ENCODE measurements at regions not wholly inside any gene's neighbourhood (a gene's known extent, or its start where the extent isn't known, plus 50 kb on each side); places are given as distances from the start of the nearest gene placed in this dataset.

GRCh38 chr4:30839583-30840520 lies 119.7 kb downstream of the PCDH7 start:
- ATAC-seq (ENCODE audit: poor library complexity) = no peak
- Histone ChIP-seq H3K36me3 (ENCODE audit: insufficient read depth, low read length) (no peaks in the 10 kb centered on the region), H3K27ac (ENCODE audit: low read depth in 1 of 2, low read length in 2 of 2) (no peak overlapping the region), H3K4me1 (ENCODE audit: insufficient read depth, low read length) (no peaks in the 10 kb centered on the region), H3K9me3 (ENCODE audit: control insufficient read depth in 1 of 2, insufficient read depth in 1 of 2, low read length in 2 of 2) (no peaks in the 10 kb centered on the region), H3K27me3 (ENCODE audit: control insufficient read depth in 1 of 2, insufficient read depth in 2 of 2, low read length in 2 of 2) (no peaks in the 10 kb centered on the region), H3K4me3 (ENCODE audit: low read length) (no peak overlapping the region)
- no peak for TF ChIP-seq CTCF (IDR thresholded peaks at IDR 0.05)
- Mint-ChIP-seq H3K27me3 (no peaks in the 10 kb centered on the region), H3K4me3 (no peak overlapping the region), H3K9me3 (peaks cover 11% of the 10 kb centered on the region), H3K36me3 (ENCODE audit: low read depth) (no peaks in the 10 kb centered on the region), H3K27ac (no peak overlapping the region), H3K4me1 (ENCODE audit: low read depth) (no peaks in the 10 kb centered on the region)
- DNase-seq = no peak
- ChIA-PET POLR2A (no interaction called here), CTCF (no interaction called here)
- intact Hi-C loops (cut with DNase I, micrococcal nuclease) = no loop called here

GRCh38 chr4:30840571-30840970 lies 120.4 kb downstream of the PCDH7 start:
- Histone ChIP-seq H3K36me3 (ENCODE audit: insufficient read depth, low read length) (no peaks in the 10 kb centered on the region), H3K4me1 (ENCODE audit: insufficient read depth, low read length) (no peaks in the 10 kb centered on the region), H3K27ac (ENCODE audit: low read depth in 1 of 2, low read length in 2 of 2) (no peak overlapping the region), H3K9me3 (ENCODE audit: control insufficient read depth in 1 of 2, insufficient read depth in 1 of 2, low read length in 2 of 2) (no peaks in the 10 kb centered on the region), H3K4me3 (ENCODE audit: low read length) (no peak overlapping the region), H3K27me3 (ENCODE audit: control insufficient read depth in 1 of 2, insufficient read depth in 2 of 2, low read length in 2 of 2) (no peaks in the 10 kb centered on the region)
- Mint-ChIP-seq H3K27ac (no peak overlapping the region), H3K9me3 (peaks cover 11% of the 10 kb centered on the region), H3K4me1 (ENCODE audit: low read depth) (no peaks in the 10 kb centered on the region), H3K27me3 (no peaks in the 10 kb centered on the region), H3K36me3 (ENCODE audit: low read depth) (no peaks in the 10 kb centered on the region), H3K4me3 (no peak overlapping the region)
- intact Hi-C loops (cut with DNase I, micrococcal nuclease) = no loop called here
- ATAC-seq (ENCODE audit: poor library complexity) = no peak
- DNase-seq = no peak
- ChIA-PET CTCF (no interaction called here), POLR2A (no interaction called here)
- no peak for TF ChIP-seq CTCF (IDR thresholded peaks at IDR 0.05)

- no peaks in the 10 kb centered on the region for H3K36me3 ChIP-seq (ENCODE audit: insufficient read depth, low read length)
- ChIA-PET POLR2A (no interaction called here), CTCF (no interaction called here)
- H3K27me3 ChIP-seq (ENCODE audit: control insufficient read depth in 1 of 2, insufficient read depth in 2 of 2, low read length in 2 of 2) = no peaks in the 10 kb centered on the region
- H3K27ac ChIP-seq (ENCODE audit: low read depth in 1 of 2, low read length in 2 of 2) = no peak overlapping the region
- no peaks in the 10 kb centered on the region for H3K4me1 Mint-ChIP-seq (ENCODE audit: low read depth)
- H3K4me3 ChIP-seq (ENCODE audit: low read length) = no peak overlapping the region
- H3K9me3 Mint-ChIP-seq = peaks cover 11% of the 10 kb centered on the region
- intact Hi-C loops (cut with DNase I, micrococcal nuclease) = no loop called here
- H3K36me3 Mint-ChIP-seq (ENCODE audit: low read depth) = no peaks in the 10 kb centered on the region
- no peaks in the 10 kb centered on the region for H3K27me3 Mint-ChIP-seq
- no peaks in the 10 kb centered on the region for H3K9me3 ChIP-seq (ENCODE audit: control insufficient read depth in 1 of 2, insufficient read depth in 1 of 2, low read length in 2 of 2)
- DNase-seq (no peak), ATAC-seq (ENCODE audit: poor library complexity) (no peak)
- TF ChIP-seq CTCF (IDR thresholded peaks at IDR 0.05) = no peak
- H3K27ac Mint-ChIP-seq = no peak overlapping the region
- no peaks in the 10 kb centered on the region for H3K4me1 ChIP-seq (ENCODE audit: insufficient read depth, low read length)
- H3K4me3 Mint-ChIP-seq = no peak overlapping the region
These were observed 122.0 kb downstream of the PCDH7 start for GRCh38 chr4:30842142-30842541.
